HG03039 (cell line): ENCODE measurements at regions not wholly inside any gene's neighbourhood (a gene's known extent, or its start where the extent isn't known, plus 50 kb on each side); places are given as distances from the start of the nearest gene placed in this dataset.

Experiments used
- ATAC-seq: cut with Tn5 transposase; IDR thresholded peaks from one replicate; pipeline ENCODE4 v1.9.1; 2021; ENCODE audit warnings: mild to moderate bottlenecking, moderate library complexity; ENCODE audit not compliant: unreplicated experiment

GRCh38 chr2:15874321-15874720, 66.0 kb upstream of the MYCN start:
- no peak for ATAC-seq

GRCh38 chr2:15874854-15875804, 65.2 kb upstream of the MYCN start:
- ATAC-seq: no peak

DNA sequence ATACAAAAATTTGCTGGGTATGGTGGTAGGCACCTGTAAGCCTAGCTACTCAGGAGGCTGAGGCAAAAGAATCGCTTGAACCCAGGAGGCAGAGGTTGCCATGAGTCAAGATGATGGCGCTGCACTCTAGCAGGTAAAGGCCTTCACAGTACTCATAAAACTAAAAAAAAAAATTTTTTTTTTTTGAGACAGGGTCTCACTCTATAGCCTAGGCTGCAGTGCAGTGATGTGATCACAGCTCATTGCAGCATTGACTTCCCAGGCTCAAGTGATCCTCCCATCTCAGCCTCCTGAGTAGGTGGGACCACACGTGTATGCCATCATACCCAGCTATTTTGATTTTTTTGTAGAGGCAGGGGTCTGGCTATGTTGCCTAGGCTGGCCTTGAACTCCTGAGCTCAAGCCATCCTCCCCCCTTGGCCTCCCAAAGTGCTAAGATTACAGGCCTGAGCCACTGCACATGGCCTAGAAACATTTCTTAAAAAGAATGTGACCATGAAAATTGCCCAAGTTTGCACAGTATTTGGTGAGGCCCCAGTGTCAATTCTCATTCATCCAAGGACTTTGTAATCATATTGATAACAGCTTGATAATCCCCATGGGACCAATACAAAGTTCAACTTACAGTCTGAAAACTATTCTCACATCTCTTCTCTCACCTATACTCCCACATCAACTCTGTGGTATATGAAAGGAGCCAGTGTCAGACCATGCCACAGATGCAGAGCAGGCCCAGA, 64.2 kb upstream of the MYCN start:
- no peak for ATAC-seq

GRCh38 chr2:15880226-15881119, 59.9 kb upstream of the MYCN start:
- ATAC-seq: no peak

DNA sequence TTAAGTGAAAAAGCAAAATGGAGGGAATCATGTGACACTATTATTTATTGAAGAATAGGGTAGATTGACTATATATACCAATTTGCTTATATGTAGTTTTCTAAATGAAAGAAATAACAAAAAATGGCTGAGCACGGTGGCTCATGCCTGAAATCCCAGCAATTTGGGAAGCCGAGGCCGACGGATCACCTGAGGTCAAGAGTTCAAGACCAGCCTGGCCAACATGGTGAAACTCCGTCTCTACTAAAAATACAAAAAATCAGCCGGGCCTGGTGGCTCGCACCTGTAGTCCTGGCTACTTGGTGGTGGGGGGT, 59.3 kb upstream of the MYCN start:
- no peak for ATAC-seq

- no peak for ATAC-seq
Measured at GRCh38 chr2:15881676-15882075, 58.7 kb upstream of the MYCN start.

DNA sequence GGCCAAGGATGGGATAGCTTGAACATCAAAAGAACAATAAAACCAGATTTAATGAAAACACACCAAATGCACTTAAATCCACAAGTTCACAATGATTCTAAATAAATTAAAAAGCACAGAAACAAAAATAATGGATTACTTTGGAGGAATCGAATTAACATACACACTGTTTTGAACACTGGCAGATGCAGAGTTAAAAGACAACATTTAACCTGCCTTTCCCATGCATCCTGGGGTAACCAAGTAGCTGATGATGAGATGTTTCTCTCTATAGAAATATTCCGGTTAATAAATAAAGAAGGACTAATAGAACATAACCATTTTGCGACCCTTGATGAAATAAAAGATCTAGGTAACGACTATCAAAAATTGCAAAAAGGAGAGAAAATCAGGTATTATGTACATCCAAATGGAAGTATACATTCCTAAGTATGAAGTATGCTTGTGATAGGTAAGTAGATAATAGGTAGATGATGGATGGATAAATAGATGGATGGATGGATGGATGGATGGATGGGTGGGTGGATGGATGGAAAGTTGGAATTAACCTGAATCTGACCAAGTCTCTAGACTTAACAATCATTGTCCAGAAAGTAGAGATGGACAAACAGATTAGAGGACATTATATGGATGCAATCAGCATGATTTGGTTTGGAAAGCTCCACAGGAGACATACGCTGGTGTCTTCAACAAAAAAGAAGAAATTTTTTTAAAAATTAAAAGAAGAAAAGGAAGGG, 57.4 kb upstream of the MYCN start:
- ATAC-seq: no peak

GRCh38 chr2:15883684-15884083, 56.7 kb upstream of the MYCN start:
- no peak for ATAC-seq

DNA sequence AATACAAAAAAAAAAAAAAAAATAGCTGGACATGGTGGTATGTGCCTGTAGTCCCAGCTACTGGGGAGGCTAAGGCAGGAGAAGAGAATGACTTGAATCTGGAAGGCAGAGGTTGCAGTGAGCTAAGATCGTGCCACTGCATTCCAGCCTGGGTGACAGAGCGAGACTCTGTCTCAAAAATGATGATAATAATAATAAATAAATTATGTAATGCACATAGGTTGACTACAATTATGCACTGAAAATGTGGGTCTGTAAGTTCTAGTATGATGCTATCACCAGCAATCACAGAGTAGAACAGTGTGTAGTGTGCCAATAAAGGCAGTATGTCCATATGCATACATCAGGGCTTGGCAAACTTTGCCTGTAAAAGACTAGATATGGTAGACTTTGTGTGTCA, 55.6 kb upstream of the MYCN start:
- ATAC-seq: no peak

DNA sequence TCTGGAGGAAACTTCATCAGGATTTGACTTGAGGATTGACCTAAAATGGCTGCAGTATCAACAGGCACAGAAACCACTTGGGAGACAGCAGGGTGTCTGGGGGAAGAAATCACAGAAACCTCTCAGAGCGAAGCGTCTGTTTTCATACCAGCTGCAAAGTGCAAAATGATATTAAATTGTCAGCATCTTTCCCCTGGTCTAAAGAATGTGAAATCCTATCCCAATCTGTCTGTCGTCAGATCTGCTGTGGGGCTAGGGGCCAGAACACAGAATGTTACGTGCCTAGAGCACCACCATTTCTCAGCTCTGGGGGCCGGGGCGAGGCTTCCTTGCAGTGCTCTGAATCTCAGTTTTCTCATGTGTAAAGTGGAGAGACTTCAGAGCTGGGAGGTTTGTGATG, 54.1 kb upstream of the MYCN start:
- ATAC-seq: no peak

DNA sequence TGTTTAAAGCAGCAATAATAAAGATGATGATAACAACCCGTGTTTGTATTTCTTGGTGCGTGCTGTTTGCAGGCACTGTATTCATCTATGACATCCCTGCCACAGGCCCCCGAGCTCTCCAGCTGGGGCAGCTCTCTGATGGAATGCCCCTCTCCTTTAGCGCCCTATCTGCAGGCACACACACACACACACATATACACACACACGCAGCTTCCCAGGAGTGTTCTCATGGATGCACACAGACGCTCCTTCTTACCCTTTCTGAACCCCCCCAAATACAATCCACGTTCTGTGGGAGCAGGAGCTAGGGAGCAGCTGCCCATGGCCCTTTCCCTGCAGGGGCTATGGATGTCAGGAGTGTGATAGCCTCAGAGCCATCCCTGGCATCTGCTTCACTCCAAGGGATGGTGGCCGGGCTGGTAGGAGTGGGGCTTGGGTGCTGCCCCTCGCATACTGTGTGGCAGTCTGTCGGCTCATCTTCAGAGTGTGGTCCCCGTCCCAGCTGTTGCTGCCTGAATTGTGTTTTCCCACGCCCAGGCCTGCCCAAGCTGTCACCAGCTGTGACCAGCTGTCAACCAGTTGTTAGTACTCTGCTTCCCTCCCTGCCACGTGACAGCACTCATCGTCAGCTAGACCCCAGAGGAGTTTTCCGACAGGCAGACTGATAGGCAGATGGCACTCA, 50.8 kb upstream of the MYCN start:
- ATAC-seq: no peak

DNA sequence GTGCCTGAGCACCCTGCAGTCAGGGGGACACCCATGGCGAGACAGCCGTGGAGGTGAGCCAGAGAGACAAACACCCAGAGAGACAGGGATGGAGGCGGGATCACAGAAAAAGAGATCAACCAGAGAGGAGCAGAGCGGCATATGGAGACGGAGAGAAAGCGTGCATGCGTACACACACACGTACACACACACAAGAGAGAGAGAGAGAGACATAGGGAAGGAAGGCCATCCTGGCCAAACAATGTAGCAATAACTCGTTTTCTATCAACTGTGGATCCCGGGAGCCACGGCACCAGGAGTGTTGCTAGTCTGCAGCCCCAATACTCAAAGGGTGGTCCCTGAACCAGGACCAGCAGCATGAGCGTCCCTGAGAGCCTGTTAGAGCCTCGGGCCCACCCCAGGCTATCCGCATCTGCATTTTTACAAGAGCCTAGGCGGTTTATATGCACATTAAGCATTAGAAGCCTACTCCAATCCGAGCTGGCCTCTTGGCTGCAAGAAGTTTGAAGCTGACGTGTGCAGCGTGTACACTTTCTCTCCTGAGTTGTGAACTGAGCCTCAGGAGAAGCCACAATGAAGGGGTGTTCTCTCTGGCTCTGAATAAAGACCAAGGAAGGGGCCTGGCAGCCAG, 50.1 kb upstream of the MYCN start:
- no peak for ATAC-seq
